ENCODE measurements at regions not wholly inside any gene's neighbourhood (a gene's known extent, or its start where the extent isn't known, plus 50 kb on each side); places are given as distances from the start of the nearest gene placed in this dataset.

DNA sequence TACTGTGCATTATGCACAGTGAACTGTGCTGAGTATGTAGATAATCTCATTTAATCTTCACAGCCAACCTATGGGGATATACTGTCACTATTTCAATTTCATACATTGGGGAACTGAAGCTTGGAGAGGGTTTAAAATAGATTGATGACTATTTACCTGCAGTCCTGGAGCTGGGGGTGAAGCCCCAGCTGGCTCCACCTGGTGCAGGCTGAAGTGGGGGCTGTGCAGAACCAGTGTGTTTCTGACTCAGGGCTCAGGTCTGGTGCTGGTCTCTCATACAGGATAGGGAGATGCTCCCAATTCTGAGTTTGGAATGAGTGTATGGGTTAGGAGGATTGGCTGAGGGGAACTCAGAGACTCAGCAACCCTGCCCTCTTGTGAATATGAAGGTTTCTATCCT is 176.1 kb upstream of the CEP162 start:
- no peaks in the 10 kb centered on the region for H3K36me3 ChIP-seq (ENCODE audit: insufficient read depth, low read length, poor library complexity, severe bottlenecking)
- TF ChIP-seq CTCF (conservative IDR thresholded peaks at IDR 0.05; ENCODE audit: low read depth, low read length): no peak
- TF ChIP-seq EZH2 (IDR thresholded peaks at IDR 0.05; ENCODE audit: borderline replicate concordance, low read depth, low read length, poor library complexity, severe bottlenecking): no peak
- CTCF ChIA-PET: no interaction called here

GRCh38 chr6:84399003-84399402 is 171.6 kb upstream of the CEP162 start:
- POLR2A ChIA-PET (ENCODE audit: low non-redundant PET): no interaction called here
- no peaks in the 10 kb centered on the region for H3K9me3 ChIP-seq (ENCODE audit: low read depth, low read length, poor library complexity, severe bottlenecking)
- CTCF ChIA-PET: no interaction called here
- peaks cover 22% of the 10 kb centered on the region for H3K27me3 ChIP-seq (replicated peaks; ENCODE audit: insufficient read depth, low read depth, low read length, poor library complexity)
- H3K36me3 ChIP-seq (ENCODE audit: insufficient read depth, low read length, poor library complexity, severe bottlenecking): no peaks in the 10 kb centered on the region
- no peak overlapping the region for H3K4me3 ChIP-seq (ENCODE audit: low read depth, low read length, poor library complexity, severe bottlenecking)
- H3K4me1 ChIP-seq (ENCODE audit: insufficient read depth, low read length, poor library complexity, severe bottlenecking): no peaks in the 10 kb centered on the region
- H3K27ac ChIP-seq (ENCODE audit: low read depth, low read length, poor library complexity, severe bottlenecking): no peak overlapping the region
- no TSS peak for BruUV-seq (replicated peaks)
- intact Hi-C loops (cut with micrococcal nuclease; ENCODE audit: unreplicated experiment): no loop called here
- DNase-seq (ENCODE audit: low spot score): no peak
- TF ChIP-seq EZH2 (IDR thresholded peaks at IDR 0.05; ENCODE audit: borderline replicate concordance, low read depth, low read length, poor library complexity, severe bottlenecking) (no peak), CTCF (conservative IDR thresholded peaks at IDR 0.05; ENCODE audit: low read depth, low read length) (no peak)

More for the DNA sequence above, 176.1 kb upstream of the CEP162 start:
- Histone ChIP-seq H3K27ac (ENCODE audit: low read depth, low read length, poor library complexity, severe bottlenecking) (no peak overlapping the region), H3K27me3 (replicated peaks; ENCODE audit: insufficient read depth, low read depth, low read length, poor library complexity) (peaks cover 28% of the 10 kb centered on the region), H3K4me1 (ENCODE audit: insufficient read depth, low read length, poor library complexity, severe bottlenecking) (no peaks in the 10 kb centered on the region), H3K9me3 (ENCODE audit: low read depth, low read length, poor library complexity, severe bottlenecking) (no peaks in the 10 kb centered on the region), H3K4me3 (ENCODE audit: low read depth, low read length, poor library complexity, severe bottlenecking) (no peak overlapping the region)
- POLR2A ChIA-PET (ENCODE audit: low non-redundant PET): no interaction called here
- intact Hi-C loops (cut with micrococcal nuclease; ENCODE audit: unreplicated experiment): no loop called here
- no TSS peak for BruUV-seq (replicated peaks)
- no peak for DNase-seq (ENCODE audit: low spot score)

DNA sequence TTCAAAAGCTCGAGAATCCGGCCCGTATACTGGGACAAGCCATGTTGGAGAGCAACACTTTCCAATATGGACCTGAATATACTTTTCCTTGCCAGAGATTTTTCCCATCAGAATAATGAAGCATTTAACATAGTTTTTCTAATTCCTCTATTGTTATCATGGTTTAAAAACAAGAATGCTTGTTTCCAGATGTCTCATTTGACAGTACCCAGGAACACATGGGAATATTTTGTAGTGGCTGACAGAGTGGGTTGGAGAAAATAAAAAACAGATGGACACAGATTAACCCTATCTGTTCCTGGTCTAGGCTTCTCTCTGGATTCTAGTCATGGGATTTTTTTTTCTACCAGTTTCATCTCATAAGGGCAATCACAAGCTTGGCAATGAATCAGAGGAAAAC is 164.8 kb upstream of the CEP162 start:
- no TSS peak for BruUV-seq (replicated peaks)
- no peak overlapping the region for H3K27ac ChIP-seq (ENCODE audit: low read depth, low read length, poor library complexity, severe bottlenecking)
- H3K36me3 ChIP-seq (ENCODE audit: insufficient read depth, low read length, poor library complexity, severe bottlenecking): no peaks in the 10 kb centered on the region
- no peak for TF ChIP-seq CTCF (conservative IDR thresholded peaks at IDR 0.05; ENCODE audit: low read depth, low read length)
- H3K9me3 ChIP-seq (ENCODE audit: low read depth, low read length, poor library complexity, severe bottlenecking): no peaks in the 10 kb centered on the region
- H3K4me1 ChIP-seq (ENCODE audit: insufficient read depth, low read length, poor library complexity, severe bottlenecking): no peaks in the 10 kb centered on the region
- H3K27me3 ChIP-seq (replicated peaks; ENCODE audit: insufficient read depth, low read depth, low read length, poor library complexity): no peaks in the 10 kb centered on the region
- CTCF ChIA-PET: no interaction called here
- intact Hi-C loops (cut with micrococcal nuclease; ENCODE audit: unreplicated experiment): no loop called here
- no peak for DNase-seq (ENCODE audit: low spot score)
- POLR2A ChIA-PET (ENCODE audit: low non-redundant PET): no interaction called here
- no peak overlapping the region for H3K4me3 ChIP-seq (ENCODE audit: low read depth, low read length, poor library complexity, severe bottlenecking)

All from A673 (cell line).